ENCODE measurements at regions not wholly inside any gene's neighbourhood (a gene's known extent, or its start where the extent isn't known, plus 50 kb on each side); places are given as distances from the start of the nearest gene placed in this dataset.

DNA sequence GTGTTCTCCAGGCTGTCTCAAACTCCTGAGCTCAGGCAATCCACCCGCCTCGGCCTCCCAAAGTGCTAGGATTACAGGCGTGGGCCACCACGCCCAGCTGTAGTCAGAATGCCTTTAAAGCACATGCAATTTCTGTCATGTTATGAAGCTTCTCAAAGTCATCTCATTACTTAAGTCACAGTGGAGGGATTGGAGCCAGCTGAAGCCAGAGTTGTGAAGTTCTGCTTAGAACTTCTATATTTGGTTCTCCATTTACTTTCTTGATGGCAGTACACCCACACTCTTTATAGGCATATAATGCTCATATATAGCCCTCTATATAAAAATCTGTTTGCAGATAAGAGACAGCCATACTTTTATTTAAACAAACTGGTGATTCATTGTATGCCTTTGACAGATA lies 68.8 kb upstream of the CWC22 start:
- no peak for DNase-seq
- H3K27me3 ChIP-seq: no peaks in the 10 kb centered on the region
- no peak overlapping the region for H3K4me3 ChIP-seq
- H3K4me1 ChIP-seq: no peaks in the 10 kb centered on the region
- no peaks in the 10 kb centered on the region for H3K36me3 ChIP-seq
- no peak overlapping the region for H3K27ac ChIP-seq
- TF ChIP-seq POLR2A (IDR thresholded peaks at IDR 0.05): no peak
- TF ChIP-seq, protein P1, sequence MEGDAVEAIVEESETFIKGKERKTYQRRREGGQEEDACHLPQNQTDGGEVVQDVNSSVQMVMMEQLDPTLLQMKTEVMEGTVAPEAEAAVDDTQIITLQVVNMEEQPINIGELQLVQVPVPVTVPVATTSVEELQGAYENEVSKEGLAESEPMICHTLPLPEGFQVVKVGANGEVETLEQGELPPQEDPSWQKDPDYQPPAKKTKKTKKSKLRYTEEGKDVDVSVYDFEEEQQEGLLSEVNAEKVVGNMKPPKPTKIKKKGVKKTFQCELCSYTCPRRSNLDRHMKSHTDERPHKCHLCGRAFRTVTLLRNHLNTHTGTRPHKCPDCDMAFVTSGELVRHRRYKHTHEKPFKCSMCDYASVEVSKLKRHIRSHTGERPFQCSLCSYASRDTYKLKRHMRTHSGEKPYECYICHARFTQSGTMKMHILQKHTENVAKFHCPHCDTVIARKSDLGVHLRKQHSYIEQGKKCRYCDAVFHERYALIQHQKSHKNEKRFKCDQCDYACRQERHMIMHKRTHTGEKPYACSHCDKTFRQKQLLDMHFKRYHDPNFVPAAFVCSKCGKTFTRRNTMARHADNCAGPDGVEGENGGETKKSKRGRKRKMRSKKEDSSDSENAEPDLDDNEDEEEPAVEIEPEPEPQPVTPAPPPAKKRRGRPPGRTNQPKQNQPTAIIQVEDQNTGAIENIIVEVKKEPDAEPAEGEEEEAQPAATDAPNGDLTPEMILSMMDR (IDR thresholded peaks at IDR 0.05): no peak
- no peaks in the 10 kb centered on the region for H3K9me3 ChIP-seq

GRCh38 chr2:180071797-180072196 lies 64.7 kb upstream of the CWC22 start:
- Histone ChIP-seq H3K4me3 (no peak overlapping the region), H3K36me3 (no peaks in the 10 kb centered on the region), H3K4me1 (no peaks in the 10 kb centered on the region), H3K27ac (no peak overlapping the region), H3K9me3 (no peaks in the 10 kb centered on the region), H3K27me3 (no peaks in the 10 kb centered on the region)
- no peak for DNase-seq
- TF ChIP-seq, protein P1 (IDR thresholded peaks at IDR 0.05): no peak
- TF ChIP-seq POLR2A (IDR thresholded peaks at IDR 0.05): no peak

GRCh38 chr2:180063494-180064092 lies 56.5 kb upstream of the CWC22 start:
- Histone ChIP-seq H3K4me1 (no peaks in the 10 kb centered on the region), H3K4me3 (no peak overlapping the region), H3K27me3 (no peaks in the 10 kb centered on the region), H3K36me3 (no peaks in the 10 kb centered on the region), H3K27ac (no peak overlapping the region), H3K9me3 (no peaks in the 10 kb centered on the region)
- TF ChIP-seq POLR2A (IDR thresholded peaks at IDR 0.05): no peak
- TF ChIP-seq, protein P1 (IDR thresholded peaks at IDR 0.05): no peak
- no peak for DNase-seq

DNA sequence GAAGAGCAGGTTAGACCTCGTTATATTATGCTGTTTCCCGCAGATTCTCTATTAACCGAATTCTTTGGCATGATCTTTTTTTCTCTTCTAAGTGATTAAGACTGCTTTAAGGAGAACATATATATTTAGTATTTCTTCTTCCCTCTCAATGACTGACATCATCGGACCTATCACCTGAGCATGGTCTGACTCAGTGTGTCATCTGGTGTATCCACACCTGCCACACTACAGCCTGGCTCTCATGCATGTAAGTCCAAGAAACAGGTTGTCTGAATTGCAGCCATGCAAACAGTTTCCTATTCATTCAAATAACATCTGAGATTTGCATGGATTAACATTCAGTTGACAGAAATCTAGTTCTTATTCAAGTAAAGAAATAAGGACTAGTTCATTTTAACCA lies 55.1 kb upstream of the CWC22 start:
- DNase-seq: no peak
- TF ChIP-seq POLR2A (IDR thresholded peaks at IDR 0.05): no peak
- TF ChIP-seq, protein P1 (IDR thresholded peaks at IDR 0.05): no peak
- H3K27ac ChIP-seq: no peak overlapping the region
- H3K4me3 ChIP-seq: no peak overlapping the region
- H3K9me3 ChIP-seq: no peaks in the 10 kb centered on the region
- no peaks in the 10 kb centered on the region for H3K27me3 ChIP-seq
- H3K36me3 ChIP-seq: no peaks in the 10 kb centered on the region
- H3K4me1 ChIP-seq: no peaks in the 10 kb centered on the region

DNA sequence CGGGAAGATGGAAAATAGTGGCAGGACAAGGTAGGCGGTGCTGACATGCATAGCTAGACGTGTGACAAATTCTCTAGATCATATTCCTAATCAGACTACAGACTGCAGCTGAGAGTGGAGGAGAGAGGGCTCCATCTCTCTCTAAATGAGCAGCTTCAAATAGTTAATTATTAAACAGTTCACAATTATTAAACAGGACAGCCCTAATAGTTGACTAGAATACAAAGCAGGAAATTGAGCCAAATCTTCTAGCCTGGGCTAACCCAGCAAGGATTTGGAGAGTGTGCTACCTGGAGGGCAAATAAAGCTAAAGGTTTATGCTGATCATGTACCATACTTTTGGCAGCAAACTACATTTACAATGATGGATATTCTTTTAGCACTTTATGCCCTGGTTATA lies 54.4 kb upstream of the CWC22 start:
- no peak overlapping the region for H3K4me3 ChIP-seq
- no peak for DNase-seq
- no peaks in the 10 kb centered on the region for H3K27me3 ChIP-seq
- no peaks in the 10 kb centered on the region for H3K9me3 ChIP-seq
- H3K4me1 ChIP-seq: no peaks in the 10 kb centered on the region
- no peak overlapping the region for H3K27ac ChIP-seq
- no peaks in the 10 kb centered on the region for H3K36me3 ChIP-seq
- no peak for TF ChIP-seq POLR2A (IDR thresholded peaks at IDR 0.05)

DNA sequence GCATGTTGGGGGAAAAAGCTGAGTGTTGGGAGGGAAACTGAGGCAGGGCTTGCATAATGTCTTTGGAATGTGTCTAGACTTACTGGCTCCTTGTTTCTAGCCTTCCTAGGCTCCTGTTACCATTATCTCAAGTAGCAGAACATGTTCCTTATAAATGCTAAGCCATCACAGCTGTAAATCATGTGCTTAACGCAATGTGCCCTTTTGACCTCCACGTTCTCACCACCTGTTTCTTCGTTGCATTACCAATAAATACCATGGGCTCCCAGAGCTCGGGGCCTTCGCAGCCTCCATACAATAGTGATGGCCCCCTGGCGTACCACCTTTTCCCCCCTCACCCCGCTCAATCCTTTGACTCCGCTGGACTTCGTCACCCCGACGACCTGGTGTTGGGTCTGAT lies 54.0 kb upstream of the CWC22 start:
- Histone ChIP-seq H3K36me3 (no peaks in the 10 kb centered on the region), H3K27me3 (no peaks in the 10 kb centered on the region), H3K4me1 (no peaks in the 10 kb centered on the region), H3K4me3 (no peak overlapping the region), H3K27ac (no peak overlapping the region), H3K9me3 (no peaks in the 10 kb centered on the region)
- no peak for DNase-seq
- no peak for TF ChIP-seq POLR2A (IDR thresholded peaks at IDR 0.05)
- TF ChIP-seq, protein P1 (IDR thresholded peaks at IDR 0.05): no peak

All from Peyer's patch (tissue), 4 donors.